ENCODE measurements at regions not wholly inside any gene's neighbourhood (a gene's known extent, or its start where the extent isn't known, plus 50 kb on each side); places are given as distances from the start of the nearest gene placed in this dataset.

DNA sequence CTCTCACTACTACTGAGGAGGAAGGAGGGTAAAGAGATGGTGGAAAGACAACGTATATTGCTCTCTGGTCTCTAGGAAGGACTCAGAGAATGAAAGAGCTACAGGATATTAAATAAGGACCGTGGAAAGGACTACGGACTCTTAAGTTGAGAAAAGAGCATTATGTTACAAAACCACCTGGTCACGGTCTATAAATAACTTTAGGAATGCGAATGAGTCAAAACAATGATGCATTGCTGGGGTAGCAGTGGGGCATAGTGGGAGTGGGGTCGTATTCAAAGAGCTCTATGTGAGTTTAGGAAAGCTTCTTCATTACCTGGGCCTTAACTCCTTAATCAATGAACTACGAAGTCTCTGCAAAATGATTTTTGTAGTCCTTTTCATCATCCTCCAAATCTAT is 295.7 kb upstream of the SOX14 start:
- H3K27ac ChIP-seq: no peak overlapping the region
- H3K36me3 ChIP-seq: no peaks in the 10 kb centered on the region
- no peak for DNase-seq
- TF ChIP-seq POLR2A (IDR thresholded peaks at IDR 0.05): no peak
- TF ChIP-seq, protein P1, sequence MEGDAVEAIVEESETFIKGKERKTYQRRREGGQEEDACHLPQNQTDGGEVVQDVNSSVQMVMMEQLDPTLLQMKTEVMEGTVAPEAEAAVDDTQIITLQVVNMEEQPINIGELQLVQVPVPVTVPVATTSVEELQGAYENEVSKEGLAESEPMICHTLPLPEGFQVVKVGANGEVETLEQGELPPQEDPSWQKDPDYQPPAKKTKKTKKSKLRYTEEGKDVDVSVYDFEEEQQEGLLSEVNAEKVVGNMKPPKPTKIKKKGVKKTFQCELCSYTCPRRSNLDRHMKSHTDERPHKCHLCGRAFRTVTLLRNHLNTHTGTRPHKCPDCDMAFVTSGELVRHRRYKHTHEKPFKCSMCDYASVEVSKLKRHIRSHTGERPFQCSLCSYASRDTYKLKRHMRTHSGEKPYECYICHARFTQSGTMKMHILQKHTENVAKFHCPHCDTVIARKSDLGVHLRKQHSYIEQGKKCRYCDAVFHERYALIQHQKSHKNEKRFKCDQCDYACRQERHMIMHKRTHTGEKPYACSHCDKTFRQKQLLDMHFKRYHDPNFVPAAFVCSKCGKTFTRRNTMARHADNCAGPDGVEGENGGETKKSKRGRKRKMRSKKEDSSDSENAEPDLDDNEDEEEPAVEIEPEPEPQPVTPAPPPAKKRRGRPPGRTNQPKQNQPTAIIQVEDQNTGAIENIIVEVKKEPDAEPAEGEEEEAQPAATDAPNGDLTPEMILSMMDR (IDR thresholded peaks at IDR 0.05): no peak
- intact Hi-C loops (cut with DNase I; ENCODE audit: low total_unique reads): no loop called here
- H3K9me3 ChIP-seq: no peaks in the 10 kb centered on the region
- no peaks in the 10 kb centered on the region for H3K27me3 ChIP-seq
- no peaks in the 10 kb centered on the region for H3K4me1 ChIP-seq
- no peak overlapping the region for H3K4me3 ChIP-seq

DNA sequence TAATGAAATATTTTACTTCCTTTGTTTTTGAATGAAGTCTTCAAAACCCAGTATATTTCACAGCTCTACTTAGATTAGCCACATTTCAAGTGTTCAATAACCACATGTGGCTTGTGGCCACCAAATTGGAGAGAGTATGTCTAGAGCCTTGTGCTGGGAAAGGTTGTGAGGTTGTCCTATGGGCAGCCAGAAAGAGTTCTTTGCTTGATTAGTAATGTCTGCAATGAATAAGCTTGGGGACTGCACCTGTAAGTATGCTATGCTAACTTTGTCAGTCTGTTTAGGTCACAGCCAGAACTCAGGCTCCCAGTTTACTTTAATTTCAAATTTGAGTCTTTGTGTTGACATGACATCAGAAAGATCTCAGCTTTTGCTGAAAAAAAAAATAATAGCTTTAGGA is 294.9 kb upstream of the SOX14 start:
- intact Hi-C loops (cut with DNase I; ENCODE audit: low total_unique reads): no loop called here
- Histone ChIP-seq H3K27me3 (no peaks in the 10 kb centered on the region), H3K9me3 (no peaks in the 10 kb centered on the region), H3K36me3 (no peaks in the 10 kb centered on the region), H3K4me3 (no peak overlapping the region), H3K27ac (no peak overlapping the region), H3K4me1 (no peaks in the 10 kb centered on the region)
- no peak for DNase-seq
- TF ChIP-seq, protein P1 (IDR thresholded peaks at IDR 0.05): no peak
- TF ChIP-seq POLR2A (IDR thresholded peaks at IDR 0.05): no peak

DNA sequence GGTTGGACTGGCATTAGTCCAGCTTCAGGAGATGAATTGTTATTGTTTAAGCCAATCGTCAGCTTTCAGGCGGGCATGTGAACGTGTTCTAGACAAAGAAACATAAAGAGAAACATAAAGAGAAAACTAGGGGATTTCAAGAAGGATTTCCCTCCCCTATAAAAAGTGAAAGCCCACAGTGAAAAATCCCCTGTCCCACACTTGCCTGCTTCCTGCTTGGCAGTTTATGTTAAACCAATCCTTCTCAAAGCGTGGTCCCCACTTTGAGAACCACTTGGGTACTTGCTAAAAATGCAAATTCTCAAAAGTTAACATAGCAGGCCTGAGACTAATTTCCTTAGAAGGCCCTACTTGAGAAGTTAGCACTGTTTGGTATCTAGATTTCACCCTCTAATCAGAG is 293.0 kb upstream of the SOX14 start:
- TF ChIP-seq, protein P1 (IDR thresholded peaks at IDR 0.05): no peak
- TF ChIP-seq POLR2A (IDR thresholded peaks at IDR 0.05): no peak
- Histone ChIP-seq H3K27ac (no peak overlapping the region), H3K4me1 (no peaks in the 10 kb centered on the region), H3K4me3 (no peak overlapping the region), H3K9me3 (no peaks in the 10 kb centered on the region), H3K36me3 (no peaks in the 10 kb centered on the region), H3K27me3 (no peaks in the 10 kb centered on the region)
- intact Hi-C loops (cut with DNase I; ENCODE audit: low total_unique reads): no loop called here
- no peak for DNase-seq

DNA sequence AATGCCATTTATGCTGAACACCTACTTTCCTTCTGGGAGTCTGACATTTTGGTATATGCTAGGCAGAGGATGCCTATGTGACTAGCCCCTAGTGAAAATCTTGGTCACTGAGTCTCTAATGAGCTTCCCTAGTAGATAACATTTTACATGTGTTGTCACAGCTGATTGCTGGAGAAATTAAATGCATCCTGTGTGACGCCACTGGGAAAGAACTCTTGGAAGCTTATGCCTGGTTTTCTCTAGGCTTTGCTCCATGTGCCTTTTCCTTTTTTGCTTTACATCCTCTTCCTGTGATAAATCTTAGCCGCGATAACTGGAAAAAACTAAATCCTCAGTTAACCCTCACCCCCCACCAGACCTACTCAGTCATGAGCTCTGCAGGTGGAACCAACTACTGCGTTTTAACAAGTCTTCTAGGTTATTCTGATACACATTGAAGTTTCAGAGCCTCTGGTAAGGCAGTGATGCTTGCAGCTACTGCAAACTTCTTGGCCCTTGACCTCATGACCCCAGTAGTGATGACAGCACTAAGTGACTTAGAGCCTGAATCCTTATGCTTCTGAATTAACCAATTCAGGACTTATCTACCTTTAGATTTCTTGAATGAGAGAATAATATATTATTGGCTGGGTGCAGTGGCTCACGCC is 292.4 kb upstream of the SOX14 start:
- Histone ChIP-seq H3K9me3 (no peaks in the 10 kb centered on the region), H3K4me1 (no peaks in the 10 kb centered on the region), H3K27me3 (no peaks in the 10 kb centered on the region), H3K27ac (no peak overlapping the region), H3K36me3 (no peaks in the 10 kb centered on the region), H3K4me3 (no peak overlapping the region)
- intact Hi-C loops (cut with DNase I; ENCODE audit: low total_unique reads): no loop called here
- TF ChIP-seq, protein P1 (IDR thresholded peaks at IDR 0.05): no peak
- TF ChIP-seq POLR2A (IDR thresholded peaks at IDR 0.05): no peak
- DNase-seq: no peak

DNA sequence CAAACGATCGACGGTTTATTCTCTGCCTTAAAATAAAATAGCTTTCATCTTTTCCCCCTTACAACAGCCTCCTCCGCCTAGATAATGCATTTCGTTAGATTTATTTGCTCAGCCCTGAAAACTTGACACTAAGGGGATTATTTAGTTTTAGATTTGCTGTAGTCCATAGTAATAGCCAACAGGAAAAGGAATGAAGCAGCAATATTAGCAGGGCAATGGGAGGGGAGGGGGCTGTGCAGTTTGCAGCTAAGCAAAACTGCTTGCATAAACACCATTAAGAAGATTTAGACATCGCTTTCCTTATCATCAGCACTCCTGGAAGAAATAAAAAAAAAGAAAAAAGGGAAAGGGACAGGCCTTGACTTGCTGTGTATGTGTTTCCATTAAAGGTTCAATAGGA is 286.5 kb upstream of the SOX14 start:
- no peak for DNase-seq
- H3K4me3 ChIP-seq: no peak overlapping the region
- no peak for TF ChIP-seq POLR2A (IDR thresholded peaks at IDR 0.05)
- TF ChIP-seq, protein P1 (IDR thresholded peaks at IDR 0.05): no peak
- no peak overlapping the region for H3K27ac ChIP-seq
- no peaks in the 10 kb centered on the region for H3K36me3 ChIP-seq
- no peaks in the 10 kb centered on the region for H3K27me3 ChIP-seq
- H3K9me3 ChIP-seq: no peaks in the 10 kb centered on the region
- intact Hi-C loops (cut with DNase I; ENCODE audit: low total_unique reads): no loop called here
- H3K4me1 ChIP-seq: no peaks in the 10 kb centered on the region

Data from uterus (tissue), 3 donors.